NCI-H748 (cell line): ENCODE measurements at regions not wholly inside any gene's neighbourhood (a gene's known extent, or its start where the extent isn't known, plus 50 kb on each side); places are given as distances from the start of the nearest gene placed in this dataset.

Source experiments
- DNase-seq: peaks from one replicate; lab custom pipeline; 2025; ENCODE audit not compliant: unreplicated experiment; lab: John Stamatoyannopoulos, UW

GRCh38 chr6:3596766-3597165, 139.9 kb upstream of the SLC22A23 start:
- no peak for DNase-seq

GRCh38 chr6:3594201-3594600, 137.4 kb upstream of the SLC22A23 start:
- no peak for DNase-seq

GRCh38 chr6:3593161-3593560, 136.3 kb upstream of the SLC22A23 start:
- no peak for DNase-seq

GRCh38 chr6:3592371-3592941, 135.6 kb upstream of the SLC22A23 start:
- DNase-seq: no peak

GRCh38 chr6:3591970-3592369, 135.1 kb upstream of the SLC22A23 start:
- DNase-seq: no peak

- DNase-seq: no peak
Observed at GRCh38 chr6:3587660-3588059, 130.8 kb upstream of the SLC22A23 start.

- no peak for DNase-seq
Observed at GRCh38 chr6:3585320-3585935, 128.6 kb upstream of the SLC22A23 start.

GRCh38 chr6:3584606-3585005, 127.8 kb upstream of the SLC22A23 start:
- DNase-seq: no peak

- no peak for DNase-seq
Observed at GRCh38 chr6:3581469-3581868, 124.6 kb upstream of the SLC22A23 start.

GRCh38 chr6:3579652-3580175, 122.9 kb upstream of the SLC22A23 start:
- no peak for DNase-seq

- DNase-seq: no peak
Observed at GRCh38 chr6:3578981-3579380, 122.1 kb upstream of the SLC22A23 start.

GRCh38 chr6:3577517-3577916, 120.7 kb upstream of the SLC22A23 start:
- no peak for DNase-seq

- DNase-seq: no peak
Observed at GRCh38 chr6:3575701-3576100, 118.9 kb upstream of the SLC22A23 start.

- DNase-seq: peak; percentile 51
Observed at GRCh38 chr6:3575166-3575565, 118.3 kb upstream of the SLC22A23 start.

- no peak for DNase-seq
Observed at GRCh38 chr6:3573670-3574069, 116.8 kb upstream of the SLC22A23 start.

GRCh38 chr6:3571836-3572235, 115.0 kb upstream of the SLC22A23 start:
- DNase-seq: no peak

- DNase-seq: no peak
Observed at GRCh38 chr6:3571250-3571681, 114.4 kb upstream of the SLC22A23 start.

GRCh38 chr6:3569816-3570215, 113.0 kb upstream of the SLC22A23 start:
- no peak for DNase-seq

- peak; percentile 95 for DNase-seq
Observed at GRCh38 chr6:3568396-3569082, 111.7 kb upstream of the SLC22A23 start.

GRCh38 chr6:3566812-3567211, 110.0 kb upstream of the SLC22A23 start:
- no peak for DNase-seq

GRCh38 chr6:3565291-3565690, 108.4 kb upstream of the SLC22A23 start:
- peak; percentile 71 for DNase-seq

GRCh38 chr6:3561725-3562124, 104.9 kb upstream of the SLC22A23 start:
- DNase-seq: peak; percentile 89
